ENCODE measurements at regions not wholly inside any gene's neighbourhood (a gene's known extent, or its start where the extent isn't known, plus 50 kb on each side); places are given as distances from the start of the nearest gene placed in this dataset.

GRCh38 chr5:106574820-106575219 lies 1095.9 kb downstream of the EFNA5 start:
- Mint-ChIP-seq H3K9me3 (peaks cover 0 to 9% (median 4%) of the 10 kb centered on the region in 8 donors), H3K27ac (no peak overlapping the region), H3K4me1 (no peaks in the 10 kb centered on the region), H3K27me3 (no peaks in the 10 kb centered on the region), H3K36me3 (no peaks in the 10 kb centered on the region), H3K4me3 (no peak overlapping the region)
- Histone ChIP-seq H3K27ac (ENCODE audit: low read depth, low read length) (no peak overlapping the region), H3K9me3 (ENCODE audit: control insufficient read depth in 1 of 2, low read length in 2 of 2) (no peaks in the 10 kb centered on the region), H3K4me1 (ENCODE audit: insufficient read depth, low read length) (no peaks in the 10 kb centered on the region), H3K36me3 (ENCODE audit: insufficient read depth, low read length) (no peaks in the 10 kb centered on the region), H3K27me3 (ENCODE audit: insufficient read depth, low read length) (no peaks in the 10 kb centered on the region), H3K4me3 (ENCODE audit: low read length in 2 of 2) (no peak overlapping the region)
- DNase-seq: no peak
- POLR2A ChIA-PET (ENCODE audit: partially characterized antibody): no interaction called here
- intact Hi-C loops (cut with micrococcal nuclease): no loop called here
- CTCF ChIA-PET (ENCODE audit: partially characterized antibody): no interaction called here

GRCh38 chr5:106566031-106566430 lies 1104.7 kb downstream of the EFNA5 start:
- Mint-ChIP-seq H3K9me3 (peaks cover 0 to 18% (median 7%) of the 10 kb centered on the region in 8 donors), H3K4me1 (no peaks in the 10 kb centered on the region), H3K36me3 (no peaks in the 10 kb centered on the region), H3K27ac (no peak overlapping the region), H3K27me3 (no peaks in the 10 kb centered on the region), H3K4me3 (no peak overlapping the region)
- Histone ChIP-seq H3K4me1 (ENCODE audit: insufficient read depth, low read length) (no peaks in the 10 kb centered on the region), H3K36me3 (ENCODE audit: insufficient read depth, low read length) (no peaks in the 10 kb centered on the region), H3K9me3 (ENCODE audit: control insufficient read depth in 1 of 2, low read length in 2 of 2) (no peaks in the 10 kb centered on the region), H3K27me3 (ENCODE audit: insufficient read depth, low read length) (no peaks in the 10 kb centered on the region), H3K4me3 (ENCODE audit: low read length in 2 of 2) (no peak overlapping the region), H3K27ac (ENCODE audit: low read depth, low read length) (no peak overlapping the region)
- no peak for DNase-seq
- ChIA-PET POLR2A (ENCODE audit: partially characterized antibody) (no interaction called here), CTCF (ENCODE audit: partially characterized antibody) (no interaction called here)
- intact Hi-C loops (cut with micrococcal nuclease): no loop called here

GRCh38 chr5:106545325-106545724 lies 1125.4 kb downstream of the EFNA5 start:
- Histone ChIP-seq H3K36me3 (ENCODE audit: insufficient read depth, low read length) (no peaks in the 10 kb centered on the region), H3K9me3 (ENCODE audit: control insufficient read depth in 1 of 2, low read length in 2 of 2) (no peaks in the 10 kb centered on the region), H3K4me3 (ENCODE audit: low read length in 2 of 2) (no peak overlapping the region), H3K4me1 (ENCODE audit: insufficient read depth, low read length) (no peaks in the 10 kb centered on the region), H3K27me3 (ENCODE audit: insufficient read depth, low read length) (no peaks in the 10 kb centered on the region), H3K27ac (ENCODE audit: low read depth, low read length) (no peak overlapping the region)
- Mint-ChIP-seq H3K4me3 (no peak overlapping the region), H3K4me1 (no peaks in the 10 kb centered on the region), H3K27me3 (no peaks in the 10 kb centered on the region), H3K36me3 (no peaks in the 10 kb centered on the region), H3K9me3 (peaks cover 7 to 44% (median 22%) of the 10 kb centered on the region in 8 donors), H3K27ac (no peak overlapping the region)
- DNase-seq: no peak
- POLR2A ChIA-PET (ENCODE audit: partially characterized antibody): no interaction called here
- CTCF ChIA-PET (ENCODE audit: partially characterized antibody): no interaction called here
- intact Hi-C loops (cut with micrococcal nuclease): no loop called here

GRCh38 chr5:106543330-106543729 lies 1127.4 kb downstream of the EFNA5 start:
- Histone ChIP-seq H3K27ac (ENCODE audit: low read depth, low read length) (no peak overlapping the region), H3K4me3 (ENCODE audit: low read length in 2 of 2) (no peak overlapping the region), H3K9me3 (ENCODE audit: control insufficient read depth in 1 of 2, low read length in 2 of 2) (no peaks in the 10 kb centered on the region), H3K27me3 (ENCODE audit: insufficient read depth, low read length) (no peaks in the 10 kb centered on the region), H3K4me1 (ENCODE audit: insufficient read depth, low read length) (no peaks in the 10 kb centered on the region), H3K36me3 (ENCODE audit: insufficient read depth, low read length) (no peaks in the 10 kb centered on the region)
- no peak overlapping the region for H3K4me3 Mint-ChIP-seq
- H3K9me3 Mint-ChIP-seq: peaks cover 11 to 49% (median 30%) of the 10 kb centered on the region in 8 donors
- POLR2A ChIA-PET (ENCODE audit: partially characterized antibody): no interaction called here
- CTCF ChIA-PET (ENCODE audit: partially characterized antibody): no interaction called here
- no peak overlapping the region for H3K27ac Mint-ChIP-seq
- DNase-seq: no peak
- intact Hi-C loops (cut with micrococcal nuclease): no loop called here
- H3K4me1 Mint-ChIP-seq: no peaks in the 10 kb centered on the region
- H3K36me3 Mint-ChIP-seq: no peaks in the 10 kb centered on the region
- no peaks in the 10 kb centered on the region for H3K27me3 Mint-ChIP-seq

- Mint-ChIP-seq H3K36me3 (no peaks in the 10 kb centered on the region), H3K27ac (no peak overlapping the region), H3K9me3 (peaks cover 0 to 17% (median 4%) of the 10 kb centered on the region in 8 donors), H3K27me3 (no peaks in the 10 kb centered on the region), H3K4me1 (no peaks in the 10 kb centered on the region), H3K4me3 (no peak overlapping the region)
- no peaks in the 10 kb centered on the region for H3K27me3 ChIP-seq (ENCODE audit: insufficient read depth, low read length)
- intact Hi-C loops (cut with micrococcal nuclease): no loop called here
- H3K4me1 ChIP-seq (ENCODE audit: insufficient read depth, low read length): no peaks in the 10 kb centered on the region
- ChIA-PET CTCF (ENCODE audit: partially characterized antibody) (no interaction called here), POLR2A (ENCODE audit: partially characterized antibody) (no interaction called here)
- no peak overlapping the region for H3K27ac ChIP-seq (ENCODE audit: low read depth, low read length)
- no peak for DNase-seq
- no peaks in the 10 kb centered on the region for H3K9me3 ChIP-seq (ENCODE audit: control insufficient read depth in 1 of 2, low read length in 2 of 2)
- no peak overlapping the region for H3K4me3 ChIP-seq (ENCODE audit: low read length in 2 of 2)
- no peaks in the 10 kb centered on the region for H3K36me3 ChIP-seq (ENCODE audit: insufficient read depth, low read length)
Measured at GRCh38 chr5:106530150-106530549, 1140.6 kb downstream of the EFNA5 start.

- Histone ChIP-seq H3K27me3 (ENCODE audit: insufficient read depth, low read length) (no peaks in the 10 kb centered on the region), H3K4me3 (ENCODE audit: low read length in 2 of 2) (no peak overlapping the region), H3K9me3 (ENCODE audit: control insufficient read depth in 1 of 2, low read length in 2 of 2) (no peaks in the 10 kb centered on the region), H3K4me1 (ENCODE audit: insufficient read depth, low read length) (no peaks in the 10 kb centered on the region), H3K36me3 (ENCODE audit: insufficient read depth, low read length) (no peaks in the 10 kb centered on the region), H3K27ac (ENCODE audit: low read depth, low read length) (no peak overlapping the region)
- Mint-ChIP-seq H3K36me3 (no peaks in the 10 kb centered on the region), H3K4me3 (no peak overlapping the region), H3K4me1 (no peaks in the 10 kb centered on the region), H3K27ac (no peak overlapping the region), H3K9me3 (peaks cover 0 to 8% (median under 1%) of the 10 kb centered on the region in 8 donors), H3K27me3 (no peaks in the 10 kb centered on the region)
- CTCF ChIA-PET (ENCODE audit: partially characterized antibody): no interaction called here
- intact Hi-C loops (cut with micrococcal nuclease): no loop called here
- no peak for DNase-seq
- POLR2A ChIA-PET (ENCODE audit: partially characterized antibody): no interaction called here
Measured at GRCh38 chr5:106525438-106525837, 1145.3 kb downstream of the EFNA5 start.

DNA sequence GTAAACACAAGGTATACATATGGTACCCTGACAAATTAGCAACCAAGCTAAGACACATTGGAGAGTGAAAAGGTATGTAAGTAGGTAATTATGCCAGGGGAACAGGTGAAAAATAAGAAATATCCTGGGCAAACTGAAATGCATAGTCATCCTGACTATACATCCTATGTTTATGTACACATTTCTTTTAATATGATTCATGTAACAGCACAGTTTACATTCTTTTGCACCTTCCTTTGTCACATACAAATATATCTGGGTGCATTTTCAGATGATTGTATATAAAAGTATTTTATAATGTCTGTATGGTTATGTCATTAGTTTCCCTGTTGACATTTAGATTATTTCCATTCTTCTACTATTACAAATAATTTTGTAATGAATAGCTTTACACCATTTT lies 1146.9 kb downstream of the EFNA5 start:
- Mint-ChIP-seq H3K4me3 (no peak overlapping the region), H3K27ac (no peak overlapping the region), H3K36me3 (no peaks in the 10 kb centered on the region), H3K4me1 (no peaks in the 10 kb centered on the region), H3K9me3 (peaks cover 0 to 8% (median under 1%) of the 10 kb centered on the region in 8 donors), H3K27me3 (no peaks in the 10 kb centered on the region)
- no peaks in the 10 kb centered on the region for H3K27me3 ChIP-seq (ENCODE audit: insufficient read depth, low read length)
- CTCF ChIA-PET (ENCODE audit: partially characterized antibody): no interaction called here
- H3K9me3 ChIP-seq (ENCODE audit: control insufficient read depth in 1 of 2, low read length in 2 of 2): no peaks in the 10 kb centered on the region
- intact Hi-C loops (cut with micrococcal nuclease): no loop called here
- H3K27ac ChIP-seq (ENCODE audit: low read depth, low read length): no peak overlapping the region
- no peaks in the 10 kb centered on the region for H3K4me1 ChIP-seq (ENCODE audit: insufficient read depth, low read length)
- POLR2A ChIA-PET (ENCODE audit: partially characterized antibody): no interaction called here
- no peaks in the 10 kb centered on the region for H3K36me3 ChIP-seq (ENCODE audit: insufficient read depth, low read length)
- DNase-seq: no peak
- H3K4me3 ChIP-seq (ENCODE audit: low read length in 2 of 2): no peak overlapping the region

- H3K4me1 Mint-ChIP-seq: no peaks in the 10 kb centered on the region
- H3K36me3 Mint-ChIP-seq: no peaks in the 10 kb centered on the region
- no peaks in the 10 kb centered on the region for H3K27me3 Mint-ChIP-seq
- H3K4me3 Mint-ChIP-seq: no peak overlapping the region
- peaks cover 0 to 8% (median 0%) of the 10 kb centered on the region in 8 donors for H3K9me3 Mint-ChIP-seq
- no peaks in the 10 kb centered on the region for H3K4me1 ChIP-seq (ENCODE audit: insufficient read depth, low read length)
- no peaks in the 10 kb centered on the region for H3K36me3 ChIP-seq (ENCODE audit: insufficient read depth, low read length)
- POLR2A ChIA-PET (ENCODE audit: partially characterized antibody): no interaction called here
- H3K9me3 ChIP-seq (ENCODE audit: control insufficient read depth in 1 of 2, low read length in 2 of 2): no peaks in the 10 kb centered on the region
- no peak overlapping the region for H3K27ac ChIP-seq (ENCODE audit: low read depth, low read length)
- intact Hi-C loops (cut with micrococcal nuclease): no loop called here
- DNase-seq: no peak
- H3K27me3 ChIP-seq (ENCODE audit: insufficient read depth, low read length): no peaks in the 10 kb centered on the region
- no peak overlapping the region for H3K27ac Mint-ChIP-seq
- CTCF ChIA-PET (ENCODE audit: partially characterized antibody): no interaction called here
- no peak overlapping the region for H3K4me3 ChIP-seq (ENCODE audit: low read length in 2 of 2)
Measured at GRCh38 chr5:106522296-106522695, 1148.4 kb downstream of the EFNA5 start.
